Posterior cingulate gyrus (tissue), 11 donors: ENCODE measurements at regions not wholly inside any gene's neighbourhood (a gene's known extent, or its start where the extent isn't known, plus 50 kb on each side); places are given as distances from the start of the nearest gene placed in this dataset.
A peak's percentile ranks its signal among the peaks of the same experiment; 100 is the strongest.
"Not testable (repeated sequence)": the region's sequence is repeated elsewhere in the genome, so short reads cannot be mapped to it uniquely, and the experiment has no call there.

Experiments
- DNase-seq, 10 donors: peaks; one replicate each; pipeline versions ENCODE4 v3.0.0 to v3.0.0-alpha.2; 2020 to 2021; ENCODE audit warnings: mixed read lengths in 3 of 10
- intact Hi-C: fragments of 100-400 bp; cut with DNase I; formaldehyde crosslinking; loops from one replicate; pipeline ENCODE4 v1.15.1; 2023

- intact Hi-C loops = no loop called here
- no peak for DNase-seq
These were observed 545.2 kb downstream of the STK39 start for GRCh38 chr2:167702227-167702626.

- intact Hi-C loops = no loop called here
- no peak for DNase-seq
These were observed 545.7 kb downstream of the STK39 start for GRCh38 chr2:167701651-167702050.

- intact Hi-C loops = no loop called here
- no peak for DNase-seq
These were observed 549.4 kb downstream of the STK39 start for GRCh38 chr2:167697948-167698347.

GRCh38 chr2:167697194-167697593 is 550.2 kb downstream of the STK39 start:
- DNase-seq = no peak
- intact Hi-C loops = no loop called here

GRCh38 chr2:167692936-167693335 is 554.5 kb downstream of the STK39 start:
- DNase-seq = no peak
- intact Hi-C loops = no loop called here

GRCh38 chr2:167692191-167692590 is 555.2 kb downstream of the STK39 start:
- no peak for DNase-seq
- intact Hi-C loops = no loop called here

- no peak for DNase-seq
- intact Hi-C loops = no loop called here
These were observed 558.0 kb downstream of the STK39 start for GRCh38 chr2:167689444-167689843.

GRCh38 chr2:167686691-167687090 is 560.7 kb downstream of the STK39 start:
- intact Hi-C loops = no loop called here
- no peak for DNase-seq

- intact Hi-C loops = no loop called here
- peak in 1 of 10 donors; percentile 12 for DNase-seq
These were observed 566.0 kb downstream of the STK39 start for GRCh38 chr2:167681234-167682015.

GRCh38 chr2:167678158-167678557 is 569.2 kb downstream of the STK39 start:
- intact Hi-C loops = no loop called here
- DNase-seq = no peak

- intact Hi-C loops = no loop called here
These were observed 571.5 kb downstream of the STK39 start for GRCh38 chr2:167675906-167676305.

GRCh38 chr2:167670588-167670987 is 576.8 kb downstream of the STK39 start:
- DNase-seq = no peak
- intact Hi-C loops = no loop called here

More at GRCh38 chr2:167675906-167676305, 571.5 kb downstream of the STK39 start:
- no peak for DNase-seq

- DNase-seq = no peak
- intact Hi-C loops = no loop called here
These were observed 594.3 kb downstream of the STK39 start for GRCh38 chr2:167653131-167653530.

GRCh38 chr2:167652401-167652800 is 595.0 kb downstream of the STK39 start:
- intact Hi-C loops = no loop called here
- DNase-seq = no peak

- intact Hi-C loops = no loop called here
- no peak for DNase-seq
These were observed 595.8 kb downstream of the STK39 start for GRCh38 chr2:167651406-167652151.

GRCh38 chr2:167646557-167646956 is 600.8 kb downstream of the STK39 start:
- no peak for DNase-seq
- intact Hi-C loops = no loop called here

GRCh38 chr2:167640096-167640495 is 607.3 kb downstream of the STK39 start:
- DNase-seq = no peak
- intact Hi-C loops = no loop called here

- intact Hi-C loops = no loop called here
- no peak for DNase-seq
These were observed 609.7 kb downstream of the STK39 start for GRCh38 chr2:167637741-167638140.

- DNase-seq, intact Hi-C loops: not testable (repeated sequence)
These were observed 615.1 kb downstream of the STK39 start for GRCh38 chr2:167632271-167632670.

GRCh38 chr2:167626961-167627360 is 620.4 kb downstream of the STK39 start:
- DNase-seq = no peak
- intact Hi-C loops = no loop called here

GRCh38 chr2:167626301-167626700 is 621.1 kb downstream of the STK39 start:
- intact Hi-C loops = no loop called here
- DNase-seq = no peak

- intact Hi-C loops = no loop called here
- no peak for DNase-seq
These were observed 630.4 kb downstream of the STK39 start for GRCh38 chr2:167616997-167617396.
